ENCODE measurements at regions not wholly inside any gene's neighbourhood (a gene's known extent, or its start where the extent isn't known, plus 50 kb on each side); places are given as distances from the start of the nearest gene placed in this dataset.

DNA sequence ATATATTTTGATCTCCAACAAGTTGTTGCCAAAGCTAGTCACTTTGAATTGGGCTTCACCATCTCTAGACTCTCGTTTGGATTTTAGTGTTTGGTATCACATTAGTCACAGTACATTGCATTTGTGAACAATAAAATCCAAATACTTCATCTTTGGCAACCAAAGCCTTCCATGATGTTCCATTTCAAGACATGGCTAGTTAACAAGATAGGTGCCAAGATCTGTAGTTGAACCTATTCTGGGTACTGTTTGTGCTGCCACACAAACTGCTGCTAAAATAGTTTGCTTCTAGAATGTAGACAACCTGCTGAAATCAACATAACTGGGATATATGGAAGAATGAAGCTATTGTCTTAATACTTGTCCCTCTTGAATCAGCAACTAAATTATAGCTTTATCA lies 207.5 kb downstream of the LRRC70 start:
- Histone ChIP-seq H3K4me3 (no peak overlapping the region), H3K9ac (no peak overlapping the region), H3K36me3 (no peaks in the 10 kb centered on the region), H3K27me3 (no peaks in the 10 kb centered on the region), H3K79me2 (ENCODE audit: low read depth) (no peaks in the 10 kb centered on the region), H4K20me1 (ENCODE audit: low read depth) (no peaks in the 10 kb centered on the region), H3F3A (ENCODE audit: low read depth) (no peaks in the 10 kb centered on the region), H3K9me3 (ENCODE audit: low read depth) (no peaks in the 10 kb centered on the region), H3K4me1 (no peaks in the 10 kb centered on the region), H2AFZ (replicated peaks) (no peak overlapping the region), H3K27ac (no peak overlapping the region), H3K4me2 (no peak overlapping the region)
- Mint-ChIP-seq H3K36me3 (no peaks in the 10 kb centered on the region), H3K9me3 (peaks cover 2% of the 10 kb centered on the region), H3K27ac (no peak overlapping the region), H3K4me1 (no peaks in the 10 kb centered on the region), H3K4me3 (no peak overlapping the region), H3K27me3 (ENCODE audit: insufficient read depth, low read depth) (no peaks in the 10 kb centered on the region)
- DNase-seq (ENCODE audit: low spot score): no peak
- no peak for TF ChIP-seq EZH2phosphoT487 (IDR thresholded peaks at IDR 0.05)
- TF ChIP-seq, protein P1, sequence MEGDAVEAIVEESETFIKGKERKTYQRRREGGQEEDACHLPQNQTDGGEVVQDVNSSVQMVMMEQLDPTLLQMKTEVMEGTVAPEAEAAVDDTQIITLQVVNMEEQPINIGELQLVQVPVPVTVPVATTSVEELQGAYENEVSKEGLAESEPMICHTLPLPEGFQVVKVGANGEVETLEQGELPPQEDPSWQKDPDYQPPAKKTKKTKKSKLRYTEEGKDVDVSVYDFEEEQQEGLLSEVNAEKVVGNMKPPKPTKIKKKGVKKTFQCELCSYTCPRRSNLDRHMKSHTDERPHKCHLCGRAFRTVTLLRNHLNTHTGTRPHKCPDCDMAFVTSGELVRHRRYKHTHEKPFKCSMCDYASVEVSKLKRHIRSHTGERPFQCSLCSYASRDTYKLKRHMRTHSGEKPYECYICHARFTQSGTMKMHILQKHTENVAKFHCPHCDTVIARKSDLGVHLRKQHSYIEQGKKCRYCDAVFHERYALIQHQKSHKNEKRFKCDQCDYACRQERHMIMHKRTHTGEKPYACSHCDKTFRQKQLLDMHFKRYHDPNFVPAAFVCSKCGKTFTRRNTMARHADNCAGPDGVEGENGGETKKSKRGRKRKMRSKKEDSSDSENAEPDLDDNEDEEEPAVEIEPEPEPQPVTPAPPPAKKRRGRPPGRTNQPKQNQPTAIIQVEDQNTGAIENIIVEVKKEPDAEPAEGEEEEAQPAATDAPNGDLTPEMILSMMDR (IDR thresholded peaks at IDR 0.05): no peak
- no peak for TF ChIP-seq EZH2 (IDR thresholded peaks at IDR 0.05)

DNA sequence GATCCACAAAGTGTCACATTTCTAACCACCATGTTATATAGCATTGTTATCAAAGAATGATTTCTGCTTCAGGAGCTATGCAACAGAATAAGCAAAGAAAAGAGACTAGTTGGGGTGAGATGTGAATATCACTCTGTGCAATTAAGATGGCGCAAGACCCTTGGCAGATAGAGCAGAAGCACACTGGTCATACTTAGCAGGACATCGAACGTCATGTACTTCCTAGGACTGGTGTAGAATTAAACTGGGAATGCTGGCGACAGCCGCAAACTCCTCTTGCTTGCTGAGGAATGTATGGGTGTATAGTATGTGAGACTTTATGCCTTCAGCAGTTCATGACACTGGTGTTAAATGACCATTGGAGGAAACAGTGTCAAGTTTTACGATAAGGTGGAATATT lies 207.0 kb downstream of the LRRC70 start:
- Histone ChIP-seq H3K27me3 (no peaks in the 10 kb centered on the region), H3K4me2 (no peak overlapping the region), H3K36me3 (no peaks in the 10 kb centered on the region), H3K9me3 (ENCODE audit: low read depth) (no peaks in the 10 kb centered on the region), H3K79me2 (ENCODE audit: low read depth) (no peaks in the 10 kb centered on the region), H3F3A (ENCODE audit: low read depth) (no peaks in the 10 kb centered on the region), H2AFZ (replicated peaks) (no peak overlapping the region), H3K27ac (no peak overlapping the region), H3K9ac (no peak overlapping the region), H3K4me1 (no peaks in the 10 kb centered on the region), H4K20me1 (ENCODE audit: low read depth) (no peaks in the 10 kb centered on the region), H3K4me3 (no peak overlapping the region)
- peaks cover 2% of the 10 kb centered on the region for H3K9me3 Mint-ChIP-seq
- H3K4me1 Mint-ChIP-seq: no peaks in the 10 kb centered on the region
- peaks cover 1% of the 10 kb centered on the region for H3K27me3 Mint-ChIP-seq (ENCODE audit: insufficient read depth, low read depth)
- H3K27ac Mint-ChIP-seq: no peak overlapping the region
- DNase-seq (ENCODE audit: low spot score): no peak
- no peak overlapping the region for H3K4me3 Mint-ChIP-seq
- H3K36me3 Mint-ChIP-seq: no peaks in the 10 kb centered on the region
- no peak for TF ChIP-seq EZH2phosphoT487 (IDR thresholded peaks at IDR 0.05)
- TF ChIP-seq EZH2 (IDR thresholded peaks at IDR 0.05): no peak
- TF ChIP-seq, protein P1 (IDR thresholded peaks at IDR 0.05): no peak

DNA sequence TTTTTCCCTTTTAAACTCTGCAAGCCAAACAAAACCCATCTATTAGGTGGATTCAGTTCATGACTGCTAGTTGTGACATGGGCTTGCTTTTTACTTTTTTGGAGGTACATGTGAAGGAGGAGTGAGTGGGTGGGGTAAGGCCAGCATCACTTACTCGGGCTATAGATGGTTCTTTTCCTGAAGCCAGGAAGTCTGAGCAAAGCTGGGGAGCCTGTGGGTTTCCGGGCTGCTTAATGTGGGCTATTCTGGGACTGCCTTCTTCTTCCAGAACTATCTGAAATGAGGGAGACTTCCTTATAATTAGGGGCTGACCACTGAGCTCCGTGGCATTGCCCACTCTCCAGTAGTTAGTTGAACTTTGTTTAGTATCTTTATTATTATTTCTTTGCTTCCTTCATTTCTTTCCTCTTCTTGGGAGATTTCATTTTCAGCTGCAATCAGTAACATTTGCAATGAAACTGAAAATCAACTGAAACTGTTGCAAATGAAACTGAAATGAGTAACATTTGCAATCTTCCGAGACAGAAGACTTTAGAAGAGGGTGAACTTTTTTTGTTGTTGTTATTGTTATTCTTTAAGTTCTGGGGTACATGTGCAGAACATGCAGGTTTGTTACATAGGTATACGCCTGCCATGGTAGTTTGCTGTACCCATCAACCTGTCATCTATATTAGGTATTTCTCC lies 204.9 kb downstream of the LRRC70 start:
- Mint-ChIP-seq H3K4me3 (no peak overlapping the region), H3K9me3 (peaks cover 2% of the 10 kb centered on the region), H3K4me1 (no peaks in the 10 kb centered on the region), H3K27me3 (ENCODE audit: insufficient read depth, low read depth) (peaks cover 2% of the 10 kb centered on the region), H3K27ac (no peak overlapping the region), H3K36me3 (no peaks in the 10 kb centered on the region)
- H3K9ac ChIP-seq: no peak overlapping the region
- no peaks in the 10 kb centered on the region for H3K4me1 ChIP-seq
- TF ChIP-seq, protein P1 (IDR thresholded peaks at IDR 0.05): no peak
- H2AFZ ChIP-seq (replicated peaks): no peak overlapping the region
- H3K36me3 ChIP-seq: no peaks in the 10 kb centered on the region
- H3K4me3 ChIP-seq: no peak overlapping the region
- no peak for DNase-seq (ENCODE audit: low spot score)
- H4K20me1 ChIP-seq (ENCODE audit: low read depth): no peaks in the 10 kb centered on the region
- H3F3A ChIP-seq (ENCODE audit: low read depth): no peaks in the 10 kb centered on the region
- H3K9me3 ChIP-seq (ENCODE audit: low read depth): no peaks in the 10 kb centered on the region
- no peaks in the 10 kb centered on the region for H3K79me2 ChIP-seq (ENCODE audit: low read depth)
- no peaks in the 10 kb centered on the region for H3K27me3 ChIP-seq
- H3K27ac ChIP-seq: no peak overlapping the region
- no peak overlapping the region for H3K4me2 ChIP-seq
